GM19324 (cell line): ENCODE measurements at regions not wholly inside any gene's neighbourhood (a gene's known extent, or its start where the extent isn't known, plus 50 kb on each side); places are given as distances from the start of the nearest gene placed in this dataset.
A peak's percentile ranks its signal among the peaks of the same experiment; 100 is the strongest.
"Not testable (repeated sequence)": the region's sequence is repeated elsewhere in the genome, so short reads cannot be mapped to it uniquely, and the experiment has no call there.

Experiments used
- ATAC-seq: cut with Tn5 transposase; IDR thresholded peaks from one replicate; pipeline ENCODE4 v1.9.1; 2021; ENCODE audit warnings: mild to moderate bottlenecking, moderate library complexity; ENCODE audit not compliant: unreplicated experiment, low FRiP score

DNA sequence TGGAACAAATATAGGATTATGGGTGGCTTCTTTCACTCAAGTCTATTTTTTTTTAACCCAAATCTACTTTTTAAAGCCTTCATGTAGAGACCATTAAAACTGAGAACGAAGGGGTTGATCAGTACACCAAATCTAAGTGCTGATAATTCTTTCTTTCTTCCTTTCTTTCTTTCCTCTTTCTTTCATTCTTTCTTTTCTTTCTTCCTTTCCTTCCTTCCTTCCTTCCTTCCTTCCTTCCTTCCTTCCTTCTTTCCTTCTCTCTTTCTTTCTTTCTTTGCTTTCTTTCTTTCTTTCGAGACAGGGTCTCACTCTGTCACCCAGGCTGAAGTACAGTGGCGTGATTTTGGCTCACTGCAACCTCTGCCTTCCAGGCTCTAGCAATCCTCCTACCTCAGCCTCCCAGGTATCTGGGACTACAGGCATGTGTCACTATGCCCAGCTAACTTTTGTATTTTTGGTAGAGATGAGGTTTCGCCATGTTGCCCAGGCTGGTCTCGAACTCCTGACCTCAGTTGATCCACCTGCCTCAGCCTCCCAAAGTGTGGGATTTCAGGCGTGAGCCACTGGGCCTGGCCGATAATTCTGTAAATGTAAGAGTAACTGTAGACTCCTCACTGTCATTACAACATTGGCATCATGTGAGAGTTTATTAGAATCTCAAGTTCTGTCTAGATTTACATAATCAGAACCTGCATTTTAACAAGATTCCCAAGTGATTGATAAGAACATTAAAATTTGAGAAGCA, 236.4 kb downstream of the TFEC start:
- ATAC-seq = no peak

DNA sequence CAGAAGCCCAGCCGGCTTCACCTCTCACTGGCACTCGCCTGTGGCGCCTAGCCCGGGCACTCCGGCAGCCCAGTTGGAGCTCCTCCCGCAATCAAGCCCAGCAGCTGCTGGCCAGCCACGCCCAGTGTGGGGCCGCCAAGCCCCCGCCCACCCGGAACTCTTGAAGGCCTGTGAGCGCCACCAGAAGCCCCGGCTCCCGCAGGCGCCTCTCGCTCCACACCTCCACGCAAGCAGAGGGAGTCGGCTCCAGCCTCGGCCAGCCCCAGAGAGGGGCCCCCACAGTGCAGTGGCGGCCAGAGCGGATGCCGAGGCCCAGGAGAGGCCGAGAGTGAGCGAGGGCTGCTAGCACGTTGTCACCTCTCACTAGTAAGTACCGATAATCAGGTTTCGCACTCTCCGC, 240.7 kb downstream of the TFEC start:
- ATAC-seq = no peak

DNA sequence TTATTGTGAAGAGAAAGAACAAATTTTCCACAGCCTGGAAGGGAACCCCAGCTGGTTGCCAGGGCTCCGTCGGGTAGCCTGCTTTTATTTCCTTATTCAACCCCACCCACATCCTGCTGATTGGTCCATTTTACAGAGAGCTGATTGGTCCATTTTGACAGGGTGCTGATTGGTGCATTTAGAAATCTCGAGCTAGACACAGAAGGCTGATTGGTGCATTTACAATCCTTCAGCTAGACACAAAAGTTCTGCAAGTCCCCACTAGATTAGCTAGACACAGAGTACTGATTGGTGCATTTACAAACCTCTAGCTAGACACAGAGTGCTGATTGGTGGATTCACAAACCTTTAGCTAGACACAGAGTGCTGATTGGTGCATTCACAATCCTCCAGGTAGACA, 241.1 kb downstream of the TFEC start:
- ATAC-seq = not testable (repeated sequence)

DNA sequence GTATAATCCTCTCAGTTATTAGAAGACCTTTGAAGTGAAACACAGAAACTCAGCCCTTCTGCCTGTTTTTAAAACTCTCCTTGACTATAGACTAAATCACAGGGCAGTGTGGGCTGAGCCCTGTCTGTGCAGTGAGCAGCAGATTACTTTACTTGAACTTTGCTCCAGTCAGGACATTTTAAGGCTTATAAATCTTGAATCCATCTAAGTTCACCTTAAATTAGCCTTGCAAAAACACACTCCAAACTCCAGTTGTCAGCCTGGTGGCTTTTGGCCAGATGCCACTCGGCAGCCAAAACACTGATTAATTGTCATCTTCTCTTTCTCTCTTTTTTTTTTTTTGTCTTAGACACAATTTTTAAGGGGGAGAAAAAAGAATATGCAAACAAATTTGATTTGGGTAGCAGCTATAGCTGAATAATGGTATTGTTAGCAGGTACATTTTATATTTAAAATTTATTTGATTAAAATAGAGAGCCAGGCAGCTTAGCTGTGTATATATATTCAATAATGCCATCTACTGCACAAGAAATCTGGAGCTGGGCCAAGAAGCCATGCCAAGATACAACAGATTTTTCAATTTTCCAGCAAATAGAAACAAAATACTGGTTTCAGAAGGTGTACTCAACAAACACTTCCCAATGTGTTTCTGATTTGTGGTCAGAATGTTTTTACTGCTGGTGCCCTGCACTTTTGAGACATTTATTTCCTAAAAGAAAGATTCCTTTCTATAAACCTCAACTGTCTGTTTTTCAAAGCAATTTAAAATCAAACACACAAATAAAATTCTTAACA, 247.7 kb downstream of the TFEC start:
- ATAC-seq = no peak

DNA sequence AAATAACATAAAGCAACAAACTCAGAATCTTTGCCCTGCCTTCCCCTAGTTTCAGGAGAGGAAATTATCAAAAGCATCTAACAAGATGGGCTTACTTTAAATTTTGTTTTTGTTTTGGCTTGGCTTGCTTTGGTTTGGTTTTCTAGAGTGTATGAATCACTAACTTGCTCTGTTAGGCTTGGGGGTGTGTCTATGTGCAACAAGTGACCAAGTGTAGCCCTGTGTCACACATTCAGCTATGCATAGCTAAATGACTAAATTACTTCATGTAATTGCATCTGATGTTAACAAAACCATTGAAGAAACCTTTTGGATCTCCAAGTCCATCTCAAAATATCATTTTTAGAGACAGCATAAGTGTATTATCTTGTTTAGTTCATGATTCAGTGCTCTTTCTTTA, 251.0 kb downstream of the TFEC start:
- no peak for ATAC-seq

DNA sequence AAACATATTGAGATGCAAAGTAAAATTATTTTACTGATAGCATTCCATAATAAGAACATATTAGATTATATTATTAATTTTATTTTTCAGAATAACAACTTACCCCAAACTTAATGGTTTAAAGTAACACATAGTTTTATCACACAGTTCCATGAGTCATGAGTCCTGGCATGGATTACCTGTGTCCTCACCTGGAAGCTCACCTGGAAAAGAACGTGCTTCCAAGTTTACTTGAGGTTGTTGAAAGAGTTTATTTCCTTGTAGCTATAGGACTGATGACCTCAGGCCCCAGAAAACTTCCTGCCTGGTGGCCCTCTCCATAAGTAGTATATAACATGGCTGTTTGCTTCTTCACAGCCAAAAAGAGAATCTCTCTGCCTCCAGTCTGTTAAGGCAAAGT, 254.6 kb downstream of the TFEC start:
- no peak for ATAC-seq

DNA sequence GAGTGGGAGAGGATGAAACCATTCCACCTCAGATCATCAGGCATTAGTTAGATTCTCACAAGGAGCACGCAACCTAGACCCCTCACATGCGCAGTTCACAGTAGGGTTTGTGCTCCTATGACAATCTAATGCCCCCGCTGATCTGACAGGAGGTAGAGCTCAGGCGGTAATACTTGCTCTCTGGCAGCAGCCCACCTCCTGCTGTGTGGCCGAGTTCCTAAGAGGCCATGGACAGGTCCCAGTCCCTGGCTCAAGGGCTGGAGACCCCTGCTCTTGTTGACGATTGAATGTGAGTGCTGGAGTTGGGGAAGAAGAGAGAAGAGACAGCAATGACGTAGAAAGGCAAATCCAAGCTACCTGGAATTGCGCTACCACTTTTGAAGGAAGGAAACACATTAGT, 267.2 kb downstream of the TFEC start:
- no peak for ATAC-seq

DNA sequence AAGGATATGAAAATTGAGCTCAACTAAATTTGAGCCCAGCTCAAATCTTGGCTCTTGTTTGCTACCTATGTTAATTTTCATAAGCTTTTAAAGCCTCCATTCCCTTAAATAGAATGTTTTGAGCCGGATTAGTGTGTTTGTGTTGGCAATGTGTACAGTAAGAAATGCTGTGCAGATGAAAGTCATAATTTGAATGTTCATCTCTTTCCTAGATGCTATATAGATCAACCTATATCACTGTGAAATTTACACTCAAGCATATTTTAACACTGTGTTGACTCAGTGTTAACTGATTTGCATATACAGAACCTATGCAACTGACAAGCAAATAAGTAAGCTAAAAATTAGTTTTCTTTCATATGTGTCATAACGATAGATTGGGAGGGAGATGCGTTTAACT, 272.5 kb downstream of the TFEC start:
- ATAC-seq = no peak

DNA sequence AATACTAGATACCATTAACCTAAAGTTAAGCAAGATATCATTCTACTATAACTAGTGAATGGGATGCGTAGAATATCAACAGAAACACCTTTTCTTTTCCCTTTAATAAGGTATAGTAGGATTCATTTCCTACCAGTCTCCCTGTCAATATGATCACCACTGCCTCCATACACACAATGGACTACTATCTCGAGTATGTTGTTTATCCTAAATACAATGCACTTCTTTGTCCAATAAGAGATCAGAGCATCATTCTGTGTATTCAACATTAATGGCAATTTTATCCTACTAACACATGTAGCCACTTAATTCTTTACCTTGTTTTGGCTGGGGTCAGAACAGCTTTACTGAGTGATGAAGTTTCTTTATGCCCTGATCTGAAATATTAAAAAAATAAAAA, 276.3 kb downstream of the TFEC start:
- ATAC-seq = no peak

DNA sequence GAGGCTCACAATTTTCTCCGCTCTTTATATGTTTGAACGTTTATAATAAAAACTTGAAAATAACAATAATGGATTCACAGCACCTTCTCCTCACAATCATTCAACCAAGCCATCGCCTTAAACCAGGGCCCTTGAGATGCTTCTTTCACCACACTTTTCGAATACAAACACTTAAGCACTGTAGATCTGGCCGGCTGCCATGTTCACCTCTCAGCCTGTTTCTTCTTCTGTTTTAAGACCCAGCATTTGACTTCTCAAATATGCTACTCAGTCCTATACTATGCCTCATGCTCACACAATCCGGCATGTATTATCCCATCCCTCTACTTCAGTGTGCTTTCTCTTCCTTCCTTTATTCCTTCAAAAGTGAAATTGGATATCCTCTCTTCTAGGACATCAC, 280.6 kb downstream of the TFEC start:
- ATAC-seq = no peak

DNA sequence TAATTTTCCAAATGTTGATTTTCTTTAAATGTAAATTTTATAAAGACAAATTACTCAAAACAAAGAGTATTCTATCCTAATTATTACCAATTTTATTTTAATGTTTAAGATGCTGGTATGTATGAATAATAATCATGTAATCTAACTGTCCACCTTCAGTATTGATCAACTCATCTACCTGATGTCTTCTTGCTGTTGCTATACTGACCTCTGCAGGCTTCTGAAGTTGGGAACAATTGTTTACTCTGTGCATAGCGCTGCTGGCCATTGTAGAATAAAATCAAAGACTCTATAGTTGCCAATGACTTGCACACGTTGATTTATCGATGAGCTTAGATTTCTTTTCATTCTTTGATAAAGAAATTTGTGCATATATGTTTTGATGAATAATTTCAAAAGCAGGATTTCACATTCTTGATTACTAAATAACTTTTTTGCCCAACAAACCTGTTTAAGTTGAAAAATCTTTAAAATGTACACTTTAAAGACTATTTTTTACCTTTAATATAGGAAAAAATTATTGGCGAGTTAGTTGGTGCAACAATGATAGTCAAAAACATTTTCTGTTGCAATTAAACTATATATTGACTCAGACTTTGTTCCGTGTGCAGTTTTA, 282.3 kb downstream of the TFEC start:
- no peak for ATAC-seq

DNA sequence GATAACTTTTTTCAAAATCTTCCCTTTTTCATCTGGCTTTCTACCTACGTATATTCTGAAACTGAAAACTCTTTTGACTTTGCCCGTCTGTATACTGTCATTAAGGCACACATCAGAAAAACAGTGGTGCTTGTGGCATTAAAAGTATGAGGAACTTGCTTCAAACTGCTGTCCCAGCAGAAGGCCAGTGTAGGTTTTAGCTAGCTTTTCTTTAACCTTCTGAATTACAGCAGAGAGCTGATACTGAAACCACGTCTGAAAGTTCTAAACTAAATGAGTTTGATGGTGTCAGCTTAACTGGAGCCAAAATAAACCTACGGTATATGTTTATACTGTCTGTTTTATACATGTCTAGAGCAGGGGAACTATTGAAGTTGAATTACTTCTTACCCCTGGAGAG, 283.4 kb downstream of the TFEC start:
- ATAC-seq = peak; percentile 44

DNA sequence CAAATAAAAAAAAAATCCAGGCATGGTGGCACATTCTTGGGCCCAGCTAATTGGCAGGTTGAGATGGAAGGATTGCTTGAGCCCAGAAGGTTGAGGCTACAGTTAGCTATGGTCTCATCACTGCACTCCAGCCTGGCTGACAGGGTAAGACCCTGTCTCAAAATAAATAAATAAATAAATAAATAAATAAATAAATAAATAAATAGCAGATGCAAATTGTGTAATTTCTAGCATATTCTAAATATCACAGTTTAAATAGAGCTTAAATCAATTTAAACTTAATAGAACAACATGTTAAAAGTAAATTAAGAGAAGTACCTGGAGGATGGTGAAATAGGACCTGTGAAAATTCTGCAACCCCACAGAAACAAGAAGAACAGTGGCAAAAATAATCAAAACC, 290.5 kb downstream of the TFEC start:
- no peak for ATAC-seq

DNA sequence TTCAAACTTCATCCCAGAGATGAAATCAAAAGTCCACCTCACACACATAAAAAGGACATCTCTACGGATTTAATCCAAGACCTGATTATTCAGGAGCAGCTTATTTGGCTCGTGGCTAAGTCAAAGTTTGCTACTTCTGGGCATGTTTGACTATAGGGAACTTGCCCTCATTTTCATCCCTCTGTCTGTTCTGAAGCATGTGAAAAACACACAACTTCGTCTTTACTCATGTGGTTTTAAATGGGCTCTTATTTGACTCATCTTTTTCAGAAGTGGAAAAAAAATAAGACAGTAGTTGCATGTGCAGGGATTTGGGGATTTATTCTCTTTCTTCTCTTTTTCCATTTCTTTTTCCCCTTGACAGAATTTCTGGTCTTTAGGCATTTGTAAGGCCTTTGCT, 295.9 kb downstream of the TFEC start:
- ATAC-seq = no peak

DNA sequence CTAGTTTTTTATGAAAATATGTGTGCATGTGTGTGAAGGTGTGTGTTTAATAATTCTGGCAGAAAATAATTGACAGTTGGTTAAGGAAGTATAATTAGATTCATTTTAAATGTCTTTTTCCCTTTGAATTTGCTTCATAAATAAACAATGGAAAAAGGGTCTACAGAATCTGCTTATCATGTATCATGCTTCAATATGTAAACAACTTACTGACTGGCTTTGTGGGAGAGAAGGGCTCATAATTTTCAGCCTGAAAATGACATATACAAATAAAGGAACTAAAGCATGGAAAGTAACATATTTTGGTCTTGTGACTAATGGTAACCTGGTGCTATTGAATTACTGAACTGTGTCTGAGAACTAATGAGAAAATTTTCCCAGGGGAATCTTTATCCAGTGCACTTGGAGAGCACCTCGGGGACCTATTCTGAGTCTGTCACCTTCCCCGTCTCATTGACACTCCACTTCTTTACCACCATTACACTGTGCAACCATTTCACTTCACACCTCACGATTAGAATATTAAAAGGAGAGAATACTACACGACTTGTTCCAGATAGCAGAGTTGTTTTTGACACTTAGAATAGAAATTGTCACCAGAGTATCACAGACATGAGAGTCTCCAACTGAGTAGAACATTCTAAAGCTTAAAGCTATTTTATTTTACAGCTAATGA, 298.6 kb downstream of the TFEC start:
- no peak for ATAC-seq

DNA sequence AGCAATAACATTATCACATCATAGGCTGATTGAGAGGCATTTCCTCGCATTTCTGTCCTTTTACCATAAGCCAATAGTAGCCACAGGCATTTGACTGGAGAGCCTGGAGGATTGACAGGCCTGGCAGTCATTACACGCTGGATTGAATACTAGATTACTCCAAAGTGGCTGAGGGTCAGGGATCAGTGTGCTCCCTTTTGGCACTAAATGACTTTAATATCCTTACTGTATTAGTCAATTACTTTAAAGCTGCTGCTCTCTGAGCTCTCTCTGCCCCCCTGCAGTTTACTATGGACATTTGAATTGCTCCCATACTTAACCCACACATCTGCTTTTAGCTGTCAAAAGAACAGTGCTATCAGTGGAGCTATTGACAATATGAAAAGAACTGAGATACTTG, 302.0 kb downstream of the TFEC start:
- ATAC-seq = no peak

DNA sequence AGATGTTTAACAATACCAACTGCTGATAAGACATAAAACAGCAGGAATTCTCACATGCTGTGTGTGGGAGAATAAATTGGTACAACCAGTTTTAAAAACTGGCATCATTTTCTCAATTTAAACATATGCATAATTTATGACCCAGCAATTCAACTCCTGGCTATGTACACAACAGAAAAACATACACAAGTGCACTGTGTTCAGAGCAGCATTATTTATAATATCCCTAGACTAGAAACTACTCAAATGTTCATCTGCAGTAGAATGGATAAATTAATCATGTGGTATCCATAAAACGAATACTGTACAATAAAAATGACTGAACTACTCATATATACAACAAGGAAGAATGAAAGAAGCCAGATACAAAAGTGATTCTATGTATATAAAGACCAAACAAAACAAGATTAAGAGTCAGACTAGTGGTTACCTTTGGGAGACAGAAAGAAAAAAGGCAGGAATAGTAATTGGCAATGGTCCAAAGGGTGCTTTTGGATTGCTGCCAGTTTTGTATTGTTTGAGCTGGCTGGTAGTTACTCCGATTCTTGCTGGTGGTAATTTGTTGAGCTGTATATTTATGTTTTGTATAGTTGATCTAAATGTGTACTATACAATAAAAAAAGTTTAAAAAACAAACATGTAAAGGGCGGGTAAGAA, 306.0 kb downstream of the TFEC start:
- no peak for ATAC-seq

DNA sequence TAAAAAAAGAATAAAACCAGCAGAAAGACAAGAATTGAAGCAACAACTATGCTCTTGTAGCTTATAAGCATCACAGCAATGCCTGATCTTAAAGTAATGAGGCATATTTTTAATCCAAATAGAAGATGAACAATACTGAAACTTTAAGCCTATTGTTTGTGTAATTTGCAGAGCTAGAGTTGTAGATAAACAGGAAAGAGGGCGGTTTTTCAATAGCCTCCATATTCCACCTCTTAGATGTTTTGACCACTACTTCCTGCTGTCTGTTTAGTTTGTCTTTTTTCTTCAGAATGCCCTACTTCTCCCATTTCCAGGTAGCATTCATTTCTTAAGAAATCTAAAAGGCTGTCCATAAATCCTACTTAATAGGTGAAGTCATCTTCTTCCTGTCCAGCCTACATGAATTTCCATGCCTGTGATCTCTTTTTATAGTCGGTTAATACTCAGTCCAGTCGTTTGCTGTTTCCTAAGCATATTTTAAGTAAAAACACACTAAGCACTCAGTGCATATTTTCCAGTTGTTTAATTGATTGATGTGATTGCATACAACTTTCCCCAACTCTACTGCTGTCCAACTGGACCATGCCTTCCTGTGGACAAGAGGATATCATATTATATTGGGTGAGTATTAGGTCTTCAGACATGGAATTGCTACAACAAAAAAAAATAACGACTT, 308.1 kb downstream of the TFEC start:
- ATAC-seq = no peak

DNA sequence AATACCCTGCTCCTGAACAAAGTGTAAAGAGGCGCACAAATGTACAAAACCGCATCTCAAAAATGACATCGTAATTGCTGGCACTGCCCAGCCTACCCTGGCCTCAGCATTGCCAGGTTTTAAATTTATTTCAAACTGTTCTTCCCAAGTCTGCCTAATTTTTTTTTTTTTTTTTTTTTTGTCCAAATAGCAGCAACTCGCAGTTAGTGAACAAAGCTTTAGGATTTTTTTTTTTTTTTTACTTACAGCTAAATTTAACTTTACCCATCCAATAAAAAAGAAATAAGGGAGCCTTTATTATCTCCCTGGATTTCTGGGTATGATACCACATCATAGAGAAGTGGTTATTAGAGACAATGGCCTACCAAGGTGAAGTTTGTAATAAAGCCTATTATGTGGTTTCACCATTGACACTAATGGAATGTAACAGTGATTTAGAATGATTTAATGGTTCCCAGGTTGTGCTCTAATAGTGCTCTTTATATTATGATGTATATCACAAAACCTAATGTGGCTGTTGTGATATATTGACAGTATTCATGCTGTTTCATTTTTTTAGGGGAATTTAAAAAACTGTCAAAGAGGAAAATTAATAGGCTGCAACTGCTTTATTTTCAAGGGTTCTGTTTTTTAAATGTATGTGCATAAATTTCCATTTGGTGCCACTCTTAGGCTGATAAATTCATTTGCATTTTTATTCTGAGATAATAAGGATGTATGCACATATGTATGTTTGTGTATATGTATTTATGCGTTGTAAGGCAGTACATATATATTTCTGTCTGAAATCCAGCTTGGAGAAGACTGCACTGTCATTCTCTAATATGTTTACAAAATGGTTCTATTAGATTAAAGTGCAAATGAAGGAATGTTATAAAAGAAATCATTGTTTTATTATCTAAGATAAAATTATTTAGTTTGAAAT, 309.0 kb downstream of the TFEC start:
- ATAC-seq = no peak
